ENCODE measurements at regions not wholly inside any gene's neighbourhood (a gene's known extent, or its start where the extent isn't known, plus 50 kb on each side); places are given as distances from the start of the nearest gene placed in this dataset.

GRCh38 chr5:153919161-153919560 is 119.5 kb downstream of the FAM114A2 start:
- Mint-ChIP-seq H3K4me1 (ENCODE audit: low read depth) (no peaks in the 10 kb centered on the region), H3K27ac (no peak overlapping the region), H3K9me3 (peaks cover 4% of the 10 kb centered on the region), H3K4me3 (no peak overlapping the region), H3K36me3 (ENCODE audit: low read depth) (no peaks in the 10 kb centered on the region), H3K27me3 (peaks cover 4% of the 10 kb centered on the region)
- ATAC-seq (no peak), DNase-seq (no peak)
- intact Hi-C loops (cut with micrococcal nuclease), result no loop called here
- TF ChIP-seq, protein P1, sequence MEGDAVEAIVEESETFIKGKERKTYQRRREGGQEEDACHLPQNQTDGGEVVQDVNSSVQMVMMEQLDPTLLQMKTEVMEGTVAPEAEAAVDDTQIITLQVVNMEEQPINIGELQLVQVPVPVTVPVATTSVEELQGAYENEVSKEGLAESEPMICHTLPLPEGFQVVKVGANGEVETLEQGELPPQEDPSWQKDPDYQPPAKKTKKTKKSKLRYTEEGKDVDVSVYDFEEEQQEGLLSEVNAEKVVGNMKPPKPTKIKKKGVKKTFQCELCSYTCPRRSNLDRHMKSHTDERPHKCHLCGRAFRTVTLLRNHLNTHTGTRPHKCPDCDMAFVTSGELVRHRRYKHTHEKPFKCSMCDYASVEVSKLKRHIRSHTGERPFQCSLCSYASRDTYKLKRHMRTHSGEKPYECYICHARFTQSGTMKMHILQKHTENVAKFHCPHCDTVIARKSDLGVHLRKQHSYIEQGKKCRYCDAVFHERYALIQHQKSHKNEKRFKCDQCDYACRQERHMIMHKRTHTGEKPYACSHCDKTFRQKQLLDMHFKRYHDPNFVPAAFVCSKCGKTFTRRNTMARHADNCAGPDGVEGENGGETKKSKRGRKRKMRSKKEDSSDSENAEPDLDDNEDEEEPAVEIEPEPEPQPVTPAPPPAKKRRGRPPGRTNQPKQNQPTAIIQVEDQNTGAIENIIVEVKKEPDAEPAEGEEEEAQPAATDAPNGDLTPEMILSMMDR (IDR thresholded peaks at IDR 0.05), result no peak
- CTCF ChIA-PET, result interaction anchor here (1.3 kb wide), 1 partner anchor 10 kb away, joined by 3 read pairs; no protein-coding TSS in a partner anchor
- POLR2A ChIA-PET, result no interaction called here

GRCh38 chr5:153907170-153907775 is 131.4 kb downstream of the FAM114A2 start:
- no peak for ATAC-seq
- ChIA-PET POLR2A (no interaction called here), CTCF (no interaction called here)
- Mint-ChIP-seq H3K27ac (no peak overlapping the region), H3K27me3 (no peaks in the 10 kb centered on the region), H3K36me3 (ENCODE audit: low read depth) (no peaks in the 10 kb centered on the region), H3K9me3 (peaks cover 3% of the 10 kb centered on the region), H3K4me1 (ENCODE audit: low read depth) (no peaks in the 10 kb centered on the region), H3K4me3 (no peak overlapping the region)
- no peak for DNase-seq
- intact Hi-C loops (cut with micrococcal nuclease), result no loop called here
- TF ChIP-seq, protein P1 (IDR thresholded peaks at IDR 0.05), result no peak

GRCh38 chr5:153905219-153905618 is 133.5 kb downstream of the FAM114A2 start:
- H3K9me3 Mint-ChIP-seq, result no peaks in the 10 kb centered on the region
- intact Hi-C loops (cut with micrococcal nuclease), result no loop called here
- H3K4me3 Mint-ChIP-seq, result no peak overlapping the region
- ATAC-seq (no peak), DNase-seq (no peak)
- no peak overlapping the region for H3K27ac Mint-ChIP-seq
- TF ChIP-seq, protein P1 (IDR thresholded peaks at IDR 0.05), result no peak
- CTCF ChIA-PET, result no interaction called here
- H3K27me3 Mint-ChIP-seq, result no peaks in the 10 kb centered on the region
- H3K4me1 Mint-ChIP-seq (ENCODE audit: low read depth), result no peaks in the 10 kb centered on the region
- POLR2A ChIA-PET, result no interaction called here
- H3K36me3 Mint-ChIP-seq (ENCODE audit: low read depth), result no peaks in the 10 kb centered on the region

DNA sequence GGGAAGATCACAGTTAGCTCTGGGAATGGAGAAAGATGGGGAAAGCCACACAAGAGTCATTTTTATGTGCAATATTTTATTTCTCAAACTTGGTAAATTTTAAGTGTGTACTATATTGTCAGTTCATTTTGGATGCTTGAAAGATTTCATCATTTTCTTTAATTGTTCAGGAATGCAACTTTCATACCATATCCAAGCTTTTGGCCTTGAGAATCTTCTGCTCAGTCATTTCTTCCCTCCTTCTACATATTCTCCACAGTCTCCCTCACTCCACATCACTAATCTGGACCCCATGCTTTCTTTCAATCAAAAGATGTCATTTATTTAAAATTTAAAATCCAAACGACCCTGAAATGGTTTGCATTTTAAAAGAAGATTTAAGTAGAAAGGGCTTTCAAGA is 135.4 kb downstream of the FAM114A2 start:
- no peak overlapping the region for H3K27ac Mint-ChIP-seq
- no peaks in the 10 kb centered on the region for H3K4me1 Mint-ChIP-seq (ENCODE audit: low read depth)
- intact Hi-C loops (cut with micrococcal nuclease), result no loop called here
- POLR2A ChIA-PET, result no interaction called here
- ATAC-seq (no peak), DNase-seq (no peak)
- H3K27me3 Mint-ChIP-seq, result no peaks in the 10 kb centered on the region
- CTCF ChIA-PET, result no interaction called here
- no peak overlapping the region for H3K4me3 Mint-ChIP-seq
- TF ChIP-seq, protein P1 (IDR thresholded peaks at IDR 0.05), result no peak
- H3K36me3 Mint-ChIP-seq (ENCODE audit: low read depth), result no peaks in the 10 kb centered on the region
- no peaks in the 10 kb centered on the region for H3K9me3 Mint-ChIP-seq

GRCh38 chr5:153902016-153902415 is 136.7 kb downstream of the FAM114A2 start:
- intact Hi-C loops (cut with micrococcal nuclease), result no loop called here
- Mint-ChIP-seq H3K9me3 (no peaks in the 10 kb centered on the region), H3K4me3 (no peak overlapping the region), H3K27me3 (no peaks in the 10 kb centered on the region), H3K27ac (no peak overlapping the region), H3K4me1 (ENCODE audit: low read depth) (no peaks in the 10 kb centered on the region), H3K36me3 (ENCODE audit: low read depth) (no peaks in the 10 kb centered on the region)
- CTCF ChIA-PET, result no interaction called here
- POLR2A ChIA-PET, result no interaction called here
- no peak for ATAC-seq
- no peak for DNase-seq
- TF ChIP-seq, protein P1 (IDR thresholded peaks at IDR 0.05), result no peak

Data from activated CD8-positive, alpha-beta T cell treated with anti-CD3 and anti-CD28 coated beads for 36 hours (primary cell).